NOMO-1 treated with DMSO at 0.1 percent for 48 hours (cell line): ENCODE measurements at regions not wholly inside any gene's neighbourhood (a gene's known extent, or its start where the extent isn't known, plus 50 kb on each side); places are given as distances from the start of the nearest gene placed in this dataset.
"Not testable (repeated sequence)": the region's sequence is repeated elsewhere in the genome, so short reads cannot be mapped to it uniquely, and the experiment has no call there.

Source experiments
- DNase-seq: peaks from one replicate; lab custom pipeline; 2025; ENCODE audit not compliant: unreplicated experiment; lab: John Stamatoyannopoulos, UW

GRCh38 chr15:69597061-69597592 lies 144.5 kb downstream of the RPLP1 start:
- no peak for DNase-seq

GRCh38 chr15:69599271-69599670 lies 146.7 kb downstream of the RPLP1 start:
- no peak for DNase-seq

- DNase-seq, result no peak
These were observed 148.0 kb downstream of the RPLP1 start for GRCh38 chr15:69600556-69601085.

- DNase-seq, result no peak
These were observed 149.3 kb downstream of the RPLP1 start for GRCh38 chr15:69601711-69602504.

GRCh38 chr15:69602921-69603320 lies 150.3 kb downstream of the RPLP1 start:
- no peak for DNase-seq

GRCh38 chr15:69603369-69604071 lies 150.9 kb downstream of the RPLP1 start:
- no peak for DNase-seq

GRCh38 chr15:69604072-69604411 lies 151.4 kb downstream of the RPLP1 start:
- DNase-seq, result peak; percentile 14

GRCh38 chr15:69606144-69606543 lies 153.5 kb downstream of the RPLP1 start:
- peak; percentile 81 for DNase-seq

GRCh38 chr15:69606921-69607500 lies 154.4 kb downstream of the RPLP1 start:
- DNase-seq, result peak; percentile 69

GRCh38 chr15:69608661-69609060 lies 156.0 kb downstream of the RPLP1 start:
- DNase-seq, result no peak

GRCh38 chr15:69609176-69609575 lies 156.6 kb downstream of the RPLP1 start:
- DNase-seq, result peak; percentile 34

- no peak for DNase-seq
These were observed 157.2 kb downstream of the RPLP1 start for GRCh38 chr15:69609776-69610175.

- peak; percentile 97 for DNase-seq
These were observed 157.7 kb downstream of the RPLP1 start for GRCh38 chr15:69610277-69610676.

GRCh38 chr15:69610858-69611257 lies 158.2 kb downstream of the RPLP1 start:
- no peak for DNase-seq

- DNase-seq, result no peak
These were observed 159.5 kb downstream of the RPLP1 start for GRCh38 chr15:69612112-69612511.

- peak; percentile 31 for DNase-seq
These were observed 160.6 kb downstream of the RPLP1 start for GRCh38 chr15:69613182-69613581.

- no peak for DNase-seq
These were observed 161.4 kb downstream of the RPLP1 start for GRCh38 chr15:69613988-69614387.

- no peak for DNase-seq
These were observed 163.1 kb downstream of the RPLP1 start for GRCh38 chr15:69615736-69616135.

- DNase-seq, result no peak
These were observed 163.9 kb downstream of the RPLP1 start for GRCh38 chr15:69616558-69616957.

- DNase-seq, result not testable (repeated sequence)
These were observed 164.5 kb downstream of the RPLP1 start for GRCh38 chr15:69617144-69617543.

- DNase-seq, result no peak
These were observed 171.0 kb downstream of the RPLP1 start for GRCh38 chr15:69623392-69624154.
